ENCODE measurements at regions not wholly inside any gene's neighbourhood (a gene's known extent, or its start where the extent isn't known, plus 50 kb on each side); places are given as distances from the start of the nearest gene placed in this dataset.

- no peak for TF ChIP-seq POLR2A (IDR thresholded peaks at IDR 0.05)
- TF ChIP-seq CTCF (IDR thresholded peaks at IDR 0.05) = no peak
- TF ChIP-seq POLR2AphosphoS5 (IDR thresholded peaks at IDR 0.05) = no peak
- no peak for TF ChIP-seq EP300 (IDR thresholded peaks at IDR 0.05)
- 70 to 77% methylated on average over 4 to 7 of the region's 7 CpGs for WGBS, 2 donors
- Histone ChIP-seq H3K27me3 (no peaks in the 10 kb centered on the region), H3K4me3 (no peak overlapping the region), H3K36me3 (no peaks in the 10 kb centered on the region), H3K9me3 (no peaks in the 10 kb centered on the region), H3K27ac (no peak overlapping the region), H3K4me1 (no peaks in the 10 kb centered on the region)
- peak in 1 of 2 donors; percentile 27 for ATAC-seq (ENCODE audit: low FRiP score in 2 of 2)
- DNase-seq = no peak
Observed at GRCh38 chr14:71206766-71207371, 299.6 kb downstream of the PCNX1 start.

GRCh38 chr14:71208702-71209357 lies 301.6 kb downstream of the PCNX1 start:
- no peak for TF ChIP-seq POLR2AphosphoS5 (IDR thresholded peaks at IDR 0.05)
- no peak for TF ChIP-seq POLR2A (IDR thresholded peaks at IDR 0.05)
- TF ChIP-seq EP300 (IDR thresholded peaks at IDR 0.05) = no peak
- no peak for TF ChIP-seq CTCF (IDR thresholded peaks at IDR 0.05)
- no peaks in the 10 kb centered on the region for H3K4me1 ChIP-seq
- no peak overlapping the region for H3K27ac ChIP-seq
- H3K36me3 ChIP-seq = no peaks in the 10 kb centered on the region
- WGBS, 2 donors = 96 to 97% methylated on average over 6 of the region's 6 CpGs
- no peak for ATAC-seq (ENCODE audit: low FRiP score in 2 of 2)
- DNase-seq = no peak
- H3K4me3 ChIP-seq = no peak overlapping the region
- H3K27me3 ChIP-seq = no peaks in the 10 kb centered on the region
- H3K9me3 ChIP-seq = no peaks in the 10 kb centered on the region

GRCh38 chr14:71209888-71210287 lies 302.6 kb downstream of the PCNX1 start:
- no peak for ATAC-seq (ENCODE audit: low FRiP score in 2 of 2)
- Histone ChIP-seq H3K9me3 (no peaks in the 10 kb centered on the region), H3K27ac (no peak overlapping the region), H3K4me1 (no peaks in the 10 kb centered on the region), H3K27me3 (no peaks in the 10 kb centered on the region), H3K36me3 (no peaks in the 10 kb centered on the region), H3K4me3 (no peak overlapping the region)
- TF ChIP-seq POLR2AphosphoS5 (IDR thresholded peaks at IDR 0.05) (no peak), POLR2A (IDR thresholded peaks at IDR 0.05) (no peak), EP300 (IDR thresholded peaks at IDR 0.05) (no peak), CTCF (IDR thresholded peaks at IDR 0.05) (no peak)
- 87 to 88% methylated on average over 6 of the region's 6 CpGs for WGBS, 2 donors
- DNase-seq = no peak

GRCh38 chr14:71212093-71212492 lies 304.8 kb downstream of the PCNX1 start:
- H3K27ac ChIP-seq = no peak overlapping the region
- no peaks in the 10 kb centered on the region for H3K4me1 ChIP-seq
- 93 to 96% methylated on average over 5 of the region's 5 CpGs for WGBS, 2 donors
- no peak for DNase-seq
- no peak overlapping the region for H3K4me3 ChIP-seq
- no peak for ATAC-seq (ENCODE audit: low FRiP score in 2 of 2)
- no peaks in the 10 kb centered on the region for H3K36me3 ChIP-seq
- no peaks in the 10 kb centered on the region for H3K9me3 ChIP-seq
- TF ChIP-seq CTCF (IDR thresholded peaks at IDR 0.05) (no peak), POLR2AphosphoS5 (IDR thresholded peaks at IDR 0.05) (no peak), POLR2A (IDR thresholded peaks at IDR 0.05) (no peak), EP300 (IDR thresholded peaks at IDR 0.05) (no peak)
- H3K27me3 ChIP-seq = no peaks in the 10 kb centered on the region

- no peak for ATAC-seq (ENCODE audit: low FRiP score in 2 of 2)
Observed at GRCh38 chr14:71212683-71213107, 305.4 kb downstream of the PCNX1 start.

More at GRCh38 chr14:71212683-71213107, 305.4 kb downstream of the PCNX1 start:
- Histone ChIP-seq H3K4me1 (no peaks in the 10 kb centered on the region), H3K36me3 (no peaks in the 10 kb centered on the region), H3K4me3 (no peak overlapping the region), H3K9me3 (no peaks in the 10 kb centered on the region), H3K27ac (no peak overlapping the region), H3K27me3 (no peaks in the 10 kb centered on the region)
- TF ChIP-seq POLR2AphosphoS5 (IDR thresholded peaks at IDR 0.05) (no peak), CTCF (IDR thresholded peaks at IDR 0.05) (no peak), EP300 (IDR thresholded peaks at IDR 0.05) (no peak), POLR2A (IDR thresholded peaks at IDR 0.05) (no peak)
- no peak for DNase-seq
- 76 to 80% methylated on average over 10 of the region's 10 CpGs for WGBS, 2 donors
